AG04450 (cell line): ENCODE measurements at regions not wholly inside any gene's neighbourhood (a gene's known extent, or its start where the extent isn't known, plus 50 kb on each side); places are given as distances from the start of the nearest gene placed in this dataset.

Experiments used
- CTCF ChIA-PET: fragments of 300-600, 350-600 bp; formaldehyde crosslinking; extraction: SDS; loops from one replicate; lab custom pipeline; 2022; ENCODE audit warnings: antibody characterized with exemption, inconsistent platforms; lab: Charles Lee
- POLR2A ChIA-PET: fragments of 350-600 bp; formaldehyde crosslinking; extraction: SDS; loops from one replicate; lab custom pipeline; 2021; ENCODE audit warnings: antibody characterized with exemption, inconsistent platforms; lab: Yijun Ruan, JAX
- DNase-seq: peaks from one replicate; pipeline ENCODE4 v3.0.0-alpha.2; 2011; ENCODE audit warnings: low read depth, low spot score
- H3K27ac ChIP-seq: one replicate; pipeline ENCODE4 v1.5.1; 2012; ENCODE audit warnings: low read depth, low read length, control low read depth
- H3K27me3 ChIP-seq: one replicate; pipeline ENCODE4 v1.6.0; 2012; ENCODE audit warnings: low read length; ENCODE audit not compliant: control insufficient read depth, insufficient read depth
- H3K4me3 ChIP-seq: 2 replicates; pipeline ENCODE4 v1.5.1; 2011; ENCODE audit warnings: mild to moderate bottlenecking, low read depth, low read length, control low read depth
- H3K9me3 ChIP-seq: 2 replicates; pipeline ENCODE4 v1.5.1; 2012; ENCODE audit warnings: low read length; ENCODE audit not compliant: control insufficient read depth, insufficient read depth
- CTCF ChIP-seq: IDR thresholded peaks from 2 replicates; pipeline ENCODE4 v1.5.1; 2011; ENCODE audit warnings: low read depth, low read length, control low read depth, inconsistent platforms

DNA sequence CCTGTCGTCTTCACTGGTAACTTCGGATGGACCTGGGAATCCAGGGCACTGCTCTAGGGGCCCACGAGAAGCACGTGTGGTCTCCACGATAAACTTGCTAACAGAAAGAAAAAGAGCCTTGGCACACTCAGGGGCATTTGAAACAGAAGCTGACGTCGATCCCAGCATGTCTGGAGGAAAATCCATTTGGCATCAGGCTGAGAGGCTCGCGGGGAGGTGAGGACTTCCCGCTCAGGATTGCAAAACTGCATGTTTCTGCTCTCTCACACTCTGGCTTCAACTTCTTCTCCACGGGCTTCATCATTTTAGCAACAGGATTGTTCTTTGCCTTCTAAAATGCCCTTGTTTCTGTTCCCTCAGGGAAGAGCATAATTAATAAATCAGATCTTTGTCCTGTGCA is 181.7 kb upstream of the COPS8 start:
- TF ChIP-seq CTCF = no peak
- peaks cover 22% of the 10 kb centered on the region for H3K27me3 ChIP-seq
- no peak for DNase-seq
- H3K9me3 ChIP-seq = no peaks in the 10 kb centered on the region
- no peak overlapping the region for H3K27ac ChIP-seq
- H3K4me3 ChIP-seq = no peak overlapping the region
- POLR2A ChIA-PET = no interaction called here
- CTCF ChIA-PET = no interaction called here

- ChIA-PET CTCF (no interaction called here), POLR2A (no interaction called here)
- DNase-seq = no peak
- Histone ChIP-seq H3K27ac (no peak overlapping the region), H3K9me3 (no peaks in the 10 kb centered on the region), H3K27me3 (peaks cover 22% of the 10 kb centered on the region), H3K4me3 (no peak overlapping the region)
- no peak for TF ChIP-seq CTCF
These were observed 181.1 kb upstream of the COPS8 start for GRCh38 chr2:236904389-236905263.

DNA sequence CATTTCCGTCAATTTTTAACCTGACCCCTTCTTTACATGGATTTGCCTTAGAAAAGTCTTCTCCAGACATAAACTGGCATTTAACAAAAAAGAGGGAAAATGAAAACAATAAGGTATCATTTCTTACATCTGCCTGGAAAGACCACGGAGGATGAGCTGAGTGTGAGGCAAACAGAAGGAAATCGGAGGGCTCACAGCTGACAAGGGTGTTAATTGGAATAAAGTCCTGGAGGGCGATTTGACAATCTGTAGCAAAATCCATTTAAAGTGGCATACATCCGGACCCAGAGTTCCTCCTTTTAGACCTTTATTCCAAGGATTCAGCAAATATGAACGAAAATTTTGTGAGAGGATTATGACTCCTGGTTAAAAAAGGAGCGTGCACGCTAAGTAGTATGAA is 179.7 kb upstream of the COPS8 start:
- CTCF ChIA-PET = no interaction called here
- POLR2A ChIA-PET = no interaction called here
- H3K27me3 ChIP-seq = peaks cover 20% of the 10 kb centered on the region

DNA sequence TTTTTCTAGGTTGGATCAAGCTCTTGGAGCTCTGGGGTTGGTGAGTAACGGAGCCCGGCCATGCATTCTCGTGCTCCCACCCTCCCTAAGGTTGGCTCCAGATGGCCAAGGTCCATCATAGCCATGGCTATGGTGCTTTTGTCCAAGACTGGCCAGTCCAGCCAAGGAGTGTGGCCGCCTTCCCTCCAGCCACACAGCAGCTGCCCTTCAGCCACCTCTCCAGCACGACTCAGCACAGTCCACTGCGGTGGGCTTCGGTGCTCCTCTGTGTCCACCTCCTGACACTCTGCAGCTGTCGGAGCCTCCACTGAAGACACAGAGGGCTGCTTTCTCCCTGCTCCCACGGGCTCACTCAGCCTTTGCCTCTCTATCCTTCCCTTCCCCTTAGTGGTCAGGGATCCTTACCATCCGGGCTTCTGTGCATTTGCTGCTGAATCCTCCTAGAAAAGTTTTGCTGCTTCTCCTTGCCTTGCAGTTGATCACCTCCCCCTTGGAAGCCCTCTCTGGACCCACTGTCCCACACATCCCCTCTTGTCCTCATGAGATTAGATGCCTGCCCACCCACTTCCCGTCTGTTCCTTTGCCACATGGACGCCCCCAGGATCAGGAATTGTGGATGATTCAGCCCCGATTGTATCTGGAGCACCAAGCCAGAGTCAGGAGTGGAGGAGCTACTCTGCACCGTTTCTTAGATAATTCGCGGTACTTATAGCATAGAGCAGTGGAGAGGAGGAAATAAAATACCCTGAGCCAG is 177.1 kb upstream of the COPS8 start:
- H3K9me3 ChIP-seq = no peaks in the 10 kb centered on the region
- no peak for TF ChIP-seq CTCF
- DNase-seq = no peak
- no peak overlapping the region for H3K27ac ChIP-seq
- ChIA-PET POLR2A (no interaction called here), CTCF (no interaction called here)
- H3K4me3 ChIP-seq = no peak overlapping the region
- H3K27me3 ChIP-seq = peaks cover 27% of the 10 kb centered on the region

More for the DNA sequence above, 179.7 kb upstream of the COPS8 start:
- no peak overlapping the region for H3K27ac ChIP-seq
- no peak overlapping the region for H3K4me3 ChIP-seq
- DNase-seq = no peak
- no peaks in the 10 kb centered on the region for H3K9me3 ChIP-seq
- no peak for TF ChIP-seq CTCF

GRCh38 chr2:236909193-236909504 is 176.5 kb upstream of the COPS8 start:
- peaks cover 21% of the 10 kb centered on the region for H3K27me3 ChIP-seq
- TF ChIP-seq CTCF = no peak
- no peaks in the 10 kb centered on the region for H3K9me3 ChIP-seq
- DNase-seq = no peak
- ChIA-PET POLR2A (no interaction called here), CTCF (no interaction called here)
- no peak overlapping the region for H3K4me3 ChIP-seq
- no peak overlapping the region for H3K27ac ChIP-seq
